Calu3 (cell line): ENCODE measurements at regions not wholly inside any gene's neighbourhood (a gene's known extent, or its start where the extent isn't known, plus 50 kb on each side); places are given as distances from the start of the nearest gene placed in this dataset.

Source experiments
- BruUV-seq: library from RNA; stranded (reverse); fragments of 400-500 nt; replicated peaks from 2 replicates; lab custom pipeline; 2021; lab: Mats Ljungman, UMichigan
- CTCF ChIA-PET: fragments of 300-600 bp; sonication (Branson Sonifier 250); formaldehyde crosslinking; loops from one replicate; lab custom pipeline; 2022; ENCODE audit warnings: antibody characterized with exemption; lab: Charles Lee
- DNase-seq: peaks from one replicate; pipeline ENCODE4 v3.0.0; 2022
- H3K27ac Mint-ChIP-seq: one replicate; pipeline ENCODE4 v1.8.0; 2022; ENCODE audit warnings: mixed read lengths; ENCODE audit not compliant: unreplicated experiment
- H3K27me3 Mint-ChIP-seq: one replicate; pipeline ENCODE4 v1.8.0; 2022; ENCODE audit warnings: mixed read lengths; ENCODE audit not compliant: unreplicated experiment
- H3K36me3 Mint-ChIP-seq: one replicate; pipeline ENCODE4 v1.8.0; 2022; ENCODE audit warnings: mild to moderate bottlenecking, moderate library complexity, mixed read lengths; ENCODE audit not compliant: insufficient read depth, unreplicated experiment
- H3K4me1 Mint-ChIP-seq: one replicate; pipeline ENCODE4 v1.8.0; 2022; ENCODE audit warnings: mild to moderate bottlenecking, low read depth, mixed read lengths; ENCODE audit not compliant: unreplicated experiment
- H3K4me3 Mint-ChIP-seq: one replicate; pipeline ENCODE4 v1.8.0; 2022; ENCODE audit warnings: mild to moderate bottlenecking, low read depth, moderate library complexity, mixed read lengths; ENCODE audit not compliant: unreplicated experiment
- H3K9me3 Mint-ChIP-seq: one replicate; pipeline ENCODE4 v1.8.0; 2022; ENCODE audit warnings: low read depth, mixed read lengths; ENCODE audit not compliant: unreplicated experiment
- intact Hi-C: fragments of 100-400 bp; cut with micrococcal nuclease; formaldehyde crosslinking; loops from one replicate; pipeline ENCODE4 v1.10.0; 2022; ENCODE audit not compliant: unreplicated experiment
- TF ChIP-seq, protein P1 (sequence below): fragments of 200-600 bp; IDR thresholded peaks from one replicate; pipeline ENCODE4 v1.8.0; 2022; ENCODE audit warnings: antibody characterized with exemption; ENCODE audit not compliant: unreplicated experiment

DNA sequence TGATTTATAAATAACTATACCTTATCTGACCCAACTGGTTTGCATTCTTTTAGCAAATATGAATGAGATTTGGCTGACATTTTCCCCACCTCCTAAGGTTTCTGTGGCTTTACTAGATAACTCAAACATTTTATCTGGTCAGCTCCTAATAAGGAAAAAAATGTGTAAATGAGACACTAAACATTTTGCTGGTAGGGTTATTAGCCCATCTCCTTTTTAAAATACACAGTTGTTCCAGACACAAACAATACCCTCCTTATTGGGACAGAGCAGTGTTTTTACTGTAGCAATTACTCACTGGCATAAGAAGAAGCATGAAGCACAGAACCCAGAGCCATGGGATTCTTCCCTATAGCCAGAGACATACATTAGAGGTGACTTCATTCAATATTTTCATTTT lies 53.8 kb upstream of the NUF2 start:
- peaks cover 19% of the 10 kb centered on the region for H3K4me1 Mint-ChIP-seq
- CTCF ChIA-PET = interaction anchor here (1.2 kb wide), 1 partner anchor 19 kb away, joined by 3 read pairs; no protein-coding TSS in a partner anchor
- intact Hi-C loops = no loop called here

DNA sequence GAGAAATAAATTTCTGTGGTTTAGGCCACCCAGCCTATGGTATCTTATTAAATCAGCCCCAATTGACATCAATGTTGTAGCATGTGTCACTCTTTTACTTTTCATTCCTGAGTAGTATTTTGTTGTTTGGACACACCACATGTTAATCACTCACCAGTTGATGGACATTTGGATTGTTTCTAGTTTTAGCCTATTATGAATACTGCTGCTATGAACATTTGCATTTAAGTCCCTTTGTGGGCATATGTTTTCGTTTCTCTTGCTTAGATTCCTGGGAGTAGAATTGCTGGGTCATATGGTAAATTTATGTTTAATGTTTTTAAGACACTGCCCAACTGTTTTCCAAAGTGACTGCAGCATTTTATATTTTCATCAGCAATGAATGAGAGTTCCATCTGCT lies 50.2 kb upstream of the NUF2 start:
- H3K36me3 Mint-ChIP-seq = no peaks in the 10 kb centered on the region
- intact Hi-C loops = no loop called here
- H3K4me3 Mint-ChIP-seq = no peak overlapping the region
- no peaks in the 10 kb centered on the region for H3K27me3 Mint-ChIP-seq
- H3K9me3 Mint-ChIP-seq = no peaks in the 10 kb centered on the region
- peaks cover 41% of the 10 kb centered on the region for H3K4me1 Mint-ChIP-seq
- no peak overlapping the region for H3K27ac Mint-ChIP-seq
- no peak for DNase-seq
- TF ChIP-seq, protein P1, sequence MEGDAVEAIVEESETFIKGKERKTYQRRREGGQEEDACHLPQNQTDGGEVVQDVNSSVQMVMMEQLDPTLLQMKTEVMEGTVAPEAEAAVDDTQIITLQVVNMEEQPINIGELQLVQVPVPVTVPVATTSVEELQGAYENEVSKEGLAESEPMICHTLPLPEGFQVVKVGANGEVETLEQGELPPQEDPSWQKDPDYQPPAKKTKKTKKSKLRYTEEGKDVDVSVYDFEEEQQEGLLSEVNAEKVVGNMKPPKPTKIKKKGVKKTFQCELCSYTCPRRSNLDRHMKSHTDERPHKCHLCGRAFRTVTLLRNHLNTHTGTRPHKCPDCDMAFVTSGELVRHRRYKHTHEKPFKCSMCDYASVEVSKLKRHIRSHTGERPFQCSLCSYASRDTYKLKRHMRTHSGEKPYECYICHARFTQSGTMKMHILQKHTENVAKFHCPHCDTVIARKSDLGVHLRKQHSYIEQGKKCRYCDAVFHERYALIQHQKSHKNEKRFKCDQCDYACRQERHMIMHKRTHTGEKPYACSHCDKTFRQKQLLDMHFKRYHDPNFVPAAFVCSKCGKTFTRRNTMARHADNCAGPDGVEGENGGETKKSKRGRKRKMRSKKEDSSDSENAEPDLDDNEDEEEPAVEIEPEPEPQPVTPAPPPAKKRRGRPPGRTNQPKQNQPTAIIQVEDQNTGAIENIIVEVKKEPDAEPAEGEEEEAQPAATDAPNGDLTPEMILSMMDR = no peak
- CTCF ChIA-PET = no interaction called here
- BruUV-seq = no TSS peak

More for the DNA sequence above, 53.8 kb upstream of the NUF2 start:
- Mint-ChIP-seq H3K27me3 (no peaks in the 10 kb centered on the region), H3K27ac (no peak overlapping the region), H3K36me3 (no peaks in the 10 kb centered on the region), H3K4me3 (no peak overlapping the region), H3K9me3 (no peaks in the 10 kb centered on the region)
- TF ChIP-seq, protein P1 = no peak
- DNase-seq = no peak
- no TSS peak for BruUV-seq
